H1 (cell line): ENCODE measurements at regions not wholly inside any gene's neighbourhood (a gene's known extent, or its start where the extent isn't known, plus 50 kb on each side); places are given as distances from the start of the nearest gene placed in this dataset.
"Not testable (repeated sequence)": the region's sequence is repeated elsewhere in the genome, so short reads cannot be mapped to it uniquely, and the experiment has no call there.

ENCODE experiments used
- CTCF ChIA-PET: fragments of 300-600 bp; sonication (Branson Sonifier 250); formaldehyde crosslinking; loops from one replicate; lab custom pipeline; 2021; ENCODE audit not compliant: partially characterized antibody; lab: Charles Lee
- POLR2A ChIA-PET: fragments of 300-600 bp; sonication (Branson Sonifier 250); formaldehyde crosslinking; loops from one replicate; lab custom pipeline; 2021; ENCODE audit warnings: inconsistent platforms; ENCODE audit not compliant: partially characterized antibody; lab: Charles Lee
- DNase-seq, 2 experiments: peaks; one replicate each; pipeline versions ENCODE4 v3.0.0 to v3.0.0-alpha.2; 2010 to 2022; ENCODE audit warnings: low spot score in 2 of 2, low read depth in 1 of 2, mixed read lengths in 1 of 2
- FAIRE-seq: peaks from 2 replicates; lab custom pipeline; 2011; peaks lifted over from hg19 to GRCh38; lab: Jason Lieb, UNC
- H2AFZ ChIP-seq: 2 replicates; pipeline ENCODE4 v1.8.1; 2012; ENCODE audit warnings: low read length, inconsistent platforms
- H2AK5ac ChIP-seq: 2 replicates; pipeline ENCODE4 v1.6.1; 2013; ENCODE audit warnings: low read depth, low read length
- H2BK120ac ChIP-seq: replicated peaks from 2 replicates; pipeline ENCODE3; 2013; ENCODE audit warnings: low read depth, low read length, inconsistent platforms
- H2BK12ac ChIP-seq: 2 replicates; pipeline ENCODE4 v1.6.1; 2013; ENCODE audit warnings: low read depth, low read length
- H2BK15ac ChIP-seq: 2 replicates; pipeline ENCODE4 v1.6.1; 2013; ENCODE audit warnings: low read length
- H2BK20ac ChIP-seq: 2 replicates; pipeline ENCODE4 v1.6.1; 2013; ENCODE audit warnings: low read length
- H2BK5ac ChIP-seq: 2 replicates; pipeline ENCODE4 v1.6.1; 2013; ENCODE audit warnings: low read depth, low read length
- H3K14ac ChIP-seq: 2 replicates; pipeline ENCODE4 v1.6.1; 2013; ENCODE audit warnings: inconsistent platforms; ENCODE audit not compliant: insufficient read length
- H3K18ac ChIP-seq: 2 replicates; pipeline ENCODE4 v1.6.1; 2013; ENCODE audit warnings: low read length; ENCODE audit errors: extremely low read depth
- H3K23ac ChIP-seq: 2 replicates; pipeline ENCODE4 v1.6.1; 2013; ENCODE audit warnings: inconsistent platforms; ENCODE audit not compliant: insufficient read length
- H3K23me2 ChIP-seq: 2 replicates; pipeline ENCODE4 v1.6.1; 2013; ENCODE audit warnings: low read depth, low read length
- H3K27ac ChIP-seq: 2 replicates; pipeline ENCODE4 v1.6.1; 2011; ENCODE audit warnings: low read depth, low read length, inconsistent platforms
- H3K27me3 ChIP-seq, 4 experiments: replicated peaks in 1 of 4; 1 replicate in 1 of 4; 2 replicates in 3 of 4; pipeline versions ENCODE4 v1.6.1 to v1.8.1; 2011 to 2013; ENCODE audit warnings: low read length in 3 of 4, mild to moderate bottlenecking in 3 of 4, inconsistent platforms in 2 of 4, mixed read lengths in 2 of 4, moderate library complexity in 1 of 4; ENCODE audit not compliant: control insufficient read depth in 3 of 4, insufficient read depth in 3 of 4; ENCODE audit errors: extremely low read depth in 1 of 4
- H3K36me3 ChIP-seq, 4 experiments: 2 replicates each; pipeline versions ENCODE4 v1.6.1 to v1.8.1; 2011 to 2013; ENCODE audit warnings: mild to moderate bottlenecking in 4 of 4, low read length in 3 of 4, moderate library complexity in 2 of 4, control low read depth in 1 of 4, inconsistent platforms in 1 of 4; ENCODE audit not compliant: insufficient read depth in 4 of 4, control insufficient read depth in 2 of 4
- H3K4ac ChIP-seq: replicated peaks from 2 replicates; pipeline ENCODE3; 2013; ENCODE audit warnings: low read length, low read depth, mixed read lengths, inconsistent platforms; ENCODE audit not compliant: insufficient read length
- H3K4me1 ChIP-seq, 4 experiments: replicated peaks in 1 of 4; 1 replicate in 1 of 4; 2 replicates in 3 of 4; pipeline versions ENCODE4 v1.6.1 to v1.8.1; 2011 to 2013; ENCODE audit warnings: low read length in 3 of 4, inconsistent platforms in 2 of 4, mixed read lengths in 1 of 4; ENCODE audit not compliant: insufficient read depth in 4 of 4, control insufficient read depth in 3 of 4
- H3K4me2 ChIP-seq, 2 experiments: 2 replicates each; pipeline versions ENCODE4 v1.6.1 to v1.8.1; 2011 to 2013; ENCODE audit warnings: low read depth in 2 of 2, low read length in 2 of 2, control low read depth in 1 of 2, inconsistent platforms in 1 of 2, mild to moderate bottlenecking in 1 of 2; ENCODE audit not compliant: insufficient read depth in 1 of 2
- H3K4me3 ChIP-seq, 4 experiments: fragments of 200-600, 300-600 bp in 1 of 4; sonication (generic), shearing (Covaris generic), sonication (Bioruptor Twin) in 1 of 4; 2 replicates each; pipeline versions ENCODE4 v1.5.1 to v1.8.1; 2011 to 2016; ENCODE audit warnings: low read length in 4 of 4, low read depth in 3 of 4, control low read depth in 2 of 4, inconsistent platforms in 2 of 4, mild to moderate bottlenecking in 2 of 4, mixed read lengths in 1 of 4, moderate library complexity in 1 of 4; ENCODE audit not compliant: insufficient read depth in 2 of 4; ENCODE audit errors: extremely low read depth in 1 of 4
- H3K56ac ChIP-seq: replicated peaks from 2 replicates; pipeline ENCODE3; 2013; ENCODE audit warnings: low read depth, mild to moderate bottlenecking, mixed read lengths, low read length, inconsistent platforms; ENCODE audit not compliant: insufficient read length
- H3K79me1 ChIP-seq: 2 replicates; pipeline ENCODE4 v1.6.1; 2013; ENCODE audit warnings: low read depth, low read length, control low read depth
- H3K79me2 ChIP-seq, 2 experiments: 2 replicates each; pipeline versions ENCODE4 v1.6.1 to v1.8.1; 2012 to 2013; ENCODE audit warnings: low read length in 2 of 2, mild to moderate bottlenecking in 2 of 2, inconsistent platforms in 1 of 2; ENCODE audit not compliant: insufficient read depth in 2 of 2, control insufficient read depth in 1 of 2
- H3K9ac ChIP-seq, 4 experiments: replicated peaks in 1 of 4; 1 replicate in 1 of 4; 2 replicates in 3 of 4; pipeline versions ENCODE4 v1.6.1 to v1.8.1; 2011 to 2013; ENCODE audit warnings: low read depth in 3 of 4, low read length in 3 of 4, control low read depth in 2 of 4, mild to moderate bottlenecking in 2 of 4, moderate library complexity in 2 of 4, inconsistent platforms in 1 of 4; ENCODE audit errors: extremely low read depth in 1 of 4
- H3K9me3 ChIP-seq, 2 experiments: 2 replicates each; pipeline versions ENCODE4 v1.6.1 to v1.8.1; 2012 to 2013; ENCODE audit warnings: mild to moderate bottlenecking in 2 of 2, moderate library complexity in 2 of 2, control low read depth in 1 of 2, inconsistent platforms in 1 of 2, low read depth in 1 of 2, low read length in 1 of 2, mixed read lengths in 1 of 2; ENCODE audit not compliant: insufficient read depth in 2 of 2
- H4K20me1 ChIP-seq, 2 experiments: replicated peaks in 1 of 2; 2 replicates each; pipeline versions ENCODE3 to v1.8.1; 2011 to 2013; ENCODE audit warnings: inconsistent platforms in 2 of 2, low read length in 2 of 2, mild to moderate bottlenecking in 1 of 2; ENCODE audit not compliant: insufficient read depth in 2 of 2, control insufficient read depth in 1 of 2
- H4K5ac ChIP-seq: 2 replicates; pipeline ENCODE4 v1.6.1; 2013; ENCODE audit warnings: low read length, low read depth, mixed read lengths, inconsistent platforms; ENCODE audit not compliant: insufficient read length
- H4K8ac ChIP-seq: 2 replicates; pipeline ENCODE4 v1.8.0; 2013; ENCODE audit warnings: mild to moderate bottlenecking, moderate library complexity, low read length, inconsistent platforms; ENCODE audit not compliant: insufficient read depth; ENCODE audit errors: extremely low read depth
- H4K91ac ChIP-seq: replicated peaks from 2 replicates; pipeline ENCODE3; 2013; ENCODE audit warnings: low read length, mixed read lengths, inconsistent platforms; ENCODE audit not compliant: insufficient read length
- WGBS, 2 experiments: shearing (Covaris generic) in 1 of 2; methylation state at CpG; one replicate each; pipeline versions ENCODE4 v1.1.6 to v1.1.7; 2013 to 2015; ENCODE audit warnings: low lambda C conversion rate in 2 of 2, mixed read lengths in 2 of 2, inconsistent platforms in 1 of 2, low coverage in 1 of 2, missing lambda C conversion rate in 1 of 2; ENCODE audit not compliant: insufficient replicate concordance in 2 of 2, insufficient coverage in 1 of 2, insufficient read length in 1 of 2; ENCODE audit errors: extremely low coverage in 1 of 2, missing lambda C conversion rate in 1 of 2; 5-methylcytosine and 5-hydroxymethylcytosine counted together

GRCh38 chr6:61107914-61108313 lies 1178.1 kb downstream of the KHDRBS2 start:
- H3K4me1 ChIP-seq, H3K23me2 ChIP-seq, FAIRE-seq, H3K4me3 ChIP-seq, POLR2A ChIA-PET, H3K56ac ChIP-seq, H3K14ac ChIP-seq, H4K8ac ChIP-seq, H2AK5ac ChIP-seq, H2BK12ac ChIP-seq, DNase-seq, H3K23ac ChIP-seq, H3K9ac ChIP-seq, H2BK20ac ChIP-seq, H3K27ac ChIP-seq, H3K9me3 ChIP-seq, H3K27me3 ChIP-seq, H2BK5ac ChIP-seq, H3K36me3 ChIP-seq, H3K18ac ChIP-seq, H4K5ac ChIP-seq, H3K79me2 ChIP-seq, H2BK120ac ChIP-seq, H2BK15ac ChIP-seq, H3K79me1 ChIP-seq, H2AFZ ChIP-seq, CTCF ChIA-PET, H4K20me1 ChIP-seq, H4K91ac ChIP-seq, H3K4ac ChIP-seq, H3K4me2 ChIP-seq: not testable (repeated sequence)
- 95% methylated on average over 7 of the region's 7 CpGs; no CpG with 5 or more reads in 1 of the 2 experiments for WGBS, 2 experiments

GRCh38 chr6:61103660-61104059 lies 1182.4 kb downstream of the KHDRBS2 start:
- H3K4me1 ChIP-seq, H2BK120ac ChIP-seq, H3K14ac ChIP-seq, H3K4me3 ChIP-seq, H3K79me1 ChIP-seq, H3K27me3 ChIP-seq, H3K4ac ChIP-seq, H3K36me3 ChIP-seq, H2BK12ac ChIP-seq, H2AFZ ChIP-seq, FAIRE-seq, H4K8ac ChIP-seq, H3K9me3 ChIP-seq, DNase-seq, H4K20me1 ChIP-seq, H3K18ac ChIP-seq, H2BK15ac ChIP-seq, H4K91ac ChIP-seq, POLR2A ChIA-PET, H2AK5ac ChIP-seq, CTCF ChIA-PET, H3K4me2 ChIP-seq, H4K5ac ChIP-seq, H3K23me2 ChIP-seq, H3K56ac ChIP-seq, H3K23ac ChIP-seq, H3K27ac ChIP-seq, H3K79me2 ChIP-seq, H3K9ac ChIP-seq, H2BK20ac ChIP-seq, H2BK5ac ChIP-seq: not testable (repeated sequence)
- WGBS, 2 experiments = 88 to 97% methylated on average over 1 to 3 of the region's 3 CpGs
